Left kidney (tissue), 1 donor: ENCODE measurements at regions not wholly inside any gene's neighbourhood (a gene's known extent, or its start where the extent isn't known, plus 50 kb on each side); places are given as distances from the start of the nearest gene placed in this dataset.
"Not testable (repeated sequence)": the region's sequence is repeated elsewhere in the genome, so short reads cannot be mapped to it uniquely, and the experiment has no call there.

ENCODE experiments used
- DNase-seq: peaks from one replicate; pipeline ENCODE4 v3.0.0-alpha.2; 2013

DNA sequence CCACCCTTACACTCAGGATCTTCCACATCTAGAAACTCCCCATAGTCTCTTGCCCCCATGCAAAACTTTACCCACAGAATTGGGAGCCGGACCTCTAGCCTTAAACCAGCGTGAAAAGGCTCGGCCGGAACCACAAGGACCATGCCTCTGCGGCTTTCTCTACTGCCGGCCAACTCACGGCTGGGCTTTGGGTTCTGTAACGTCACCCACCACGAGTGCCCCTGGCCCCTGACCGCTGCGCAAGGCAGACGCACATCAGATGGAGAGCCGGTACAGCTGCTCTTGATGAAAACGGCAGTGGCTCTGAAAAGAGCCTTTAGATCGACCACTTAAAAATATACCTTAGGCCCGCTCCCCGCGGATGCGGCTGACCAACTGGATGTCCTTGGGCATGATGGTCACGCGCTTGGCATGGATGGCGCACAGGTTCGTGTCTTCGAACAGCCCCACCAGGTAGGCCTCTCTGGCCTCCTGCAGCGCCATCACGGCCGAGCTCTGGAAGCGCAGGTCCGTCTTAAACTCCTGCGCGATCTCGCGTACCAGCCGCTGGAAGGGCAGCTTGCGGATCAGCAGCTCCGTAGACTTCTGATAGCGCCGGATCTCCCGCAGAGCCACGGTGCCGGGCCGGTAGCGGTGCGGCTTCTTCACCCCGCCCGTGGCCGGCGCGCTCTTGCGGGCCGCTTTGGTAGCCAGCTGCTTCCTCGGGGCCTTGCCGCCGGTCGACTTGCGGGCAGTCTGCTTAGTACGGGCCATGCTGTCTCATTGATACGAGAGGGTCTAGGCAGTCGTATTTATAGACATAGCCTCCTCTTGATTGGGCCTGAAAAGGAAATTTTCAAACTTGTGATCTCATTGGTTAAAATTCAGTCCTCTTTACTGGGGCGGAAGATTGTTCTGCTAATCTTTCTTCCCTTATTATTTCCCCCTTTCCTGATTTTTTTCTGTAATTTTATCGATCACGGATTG is 66.3 kb downstream of the FAM72C start:
- DNase-seq, result peak; percentile 19

DNA sequence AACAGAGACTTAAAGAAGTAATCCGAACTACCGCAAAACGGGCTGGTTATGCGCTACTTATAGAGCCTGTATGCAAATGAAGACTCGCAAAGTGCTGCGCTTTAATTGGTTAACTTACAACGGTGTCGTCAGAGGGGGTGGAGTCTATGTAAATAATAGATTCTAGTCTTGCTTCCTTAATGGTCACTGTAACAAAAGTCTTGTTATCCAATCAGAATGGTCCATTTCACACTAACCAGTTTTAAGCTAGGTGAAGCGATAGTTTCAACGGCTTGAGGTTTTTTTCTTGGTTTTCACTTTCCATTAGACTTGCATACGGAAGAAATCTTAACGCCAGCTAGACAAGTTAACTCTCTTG is 67.2 kb downstream of the FAM72C start:
- DNase-seq, result not testable (repeated sequence)

DNA sequence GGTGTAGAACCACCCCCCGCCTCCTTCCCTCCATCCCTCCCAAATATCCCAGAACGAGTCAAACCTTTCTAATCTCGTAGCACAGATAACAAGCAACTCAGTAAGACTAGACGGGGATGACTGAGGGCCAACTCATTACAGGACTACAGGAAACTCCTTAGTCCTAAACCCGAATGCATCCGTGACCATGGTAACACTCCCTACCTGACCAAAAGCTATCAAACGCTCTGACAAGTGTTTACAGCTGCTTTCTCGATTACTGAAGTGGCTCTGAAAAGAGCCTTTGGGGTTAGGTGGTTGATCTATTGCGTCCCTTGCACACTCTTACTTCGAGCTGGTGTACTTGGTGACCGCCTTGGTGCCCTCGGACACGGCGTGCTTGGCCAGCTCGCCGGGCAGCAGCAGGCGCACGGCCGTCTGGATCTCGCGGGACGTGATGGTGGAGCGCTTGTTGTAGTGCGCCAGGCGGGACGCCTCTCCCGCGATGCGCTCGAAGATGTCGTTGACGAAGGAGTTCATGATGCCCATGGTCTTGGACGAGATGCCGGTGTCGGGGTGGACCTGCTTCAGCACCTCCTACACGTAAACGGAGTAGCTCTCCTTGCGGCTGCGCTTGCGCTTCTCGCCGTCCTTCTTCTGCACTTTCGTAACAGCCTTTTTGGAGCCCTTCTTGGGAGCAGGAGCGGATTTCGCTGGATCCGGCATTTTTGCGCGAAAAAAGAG is 67.7 kb downstream of the FAM72C start:
- peak; percentile 19 for DNase-seq

DNA sequence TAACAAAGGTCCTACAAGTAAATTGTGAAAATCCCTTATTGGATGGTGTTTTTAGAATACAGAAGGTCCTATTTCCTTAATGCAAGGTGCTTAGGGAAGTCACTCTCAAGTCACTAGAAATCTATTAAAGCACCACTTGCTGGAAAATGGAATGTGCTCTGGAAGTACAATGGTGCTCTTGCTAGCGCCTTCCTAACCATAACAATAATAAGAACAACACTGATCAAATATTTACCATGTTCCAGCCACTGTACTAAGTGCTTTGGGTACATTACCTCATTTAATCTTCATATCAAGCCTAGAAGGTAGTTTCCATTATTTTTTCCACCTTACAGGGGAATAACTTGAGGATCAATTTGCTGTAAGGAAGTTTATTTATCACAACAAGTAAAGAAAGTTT is 75.4 kb downstream of the FAM72C start:
- not testable (repeated sequence) for DNase-seq

DNA sequence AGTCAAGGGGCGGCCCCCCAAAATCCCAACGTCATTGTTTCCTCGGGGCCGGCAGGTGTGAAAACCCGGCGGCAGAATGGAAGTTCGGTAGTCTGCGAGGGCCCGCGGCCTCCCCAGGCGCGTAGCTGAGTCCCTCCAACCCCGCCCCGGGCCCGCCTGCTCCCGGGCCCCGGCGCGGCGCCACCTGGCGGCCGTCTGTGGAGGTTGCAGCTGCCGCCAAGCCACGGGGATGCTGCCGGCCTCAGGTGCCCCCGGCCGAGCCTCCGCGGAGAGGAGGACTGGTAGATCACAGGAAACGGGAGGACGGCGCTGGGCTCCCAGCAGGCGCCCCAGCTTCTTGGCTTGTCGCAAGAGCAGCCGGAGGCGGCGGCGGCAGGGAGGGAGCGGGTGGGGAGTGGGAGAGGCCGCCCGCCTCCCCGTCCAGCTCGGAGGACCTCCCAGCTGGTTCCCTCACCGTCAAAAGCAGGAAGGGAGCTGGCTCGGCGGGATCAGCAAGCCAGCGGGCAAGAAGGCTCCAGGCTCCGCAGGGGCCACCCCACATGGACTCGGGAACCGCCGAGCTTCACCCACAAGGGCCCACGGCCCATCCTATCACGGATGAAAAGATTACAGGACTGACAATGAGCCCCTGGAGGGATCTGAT is 86.7 kb downstream of the FAM72C start:
- peak; percentile 29 for DNase-seq

DNA sequence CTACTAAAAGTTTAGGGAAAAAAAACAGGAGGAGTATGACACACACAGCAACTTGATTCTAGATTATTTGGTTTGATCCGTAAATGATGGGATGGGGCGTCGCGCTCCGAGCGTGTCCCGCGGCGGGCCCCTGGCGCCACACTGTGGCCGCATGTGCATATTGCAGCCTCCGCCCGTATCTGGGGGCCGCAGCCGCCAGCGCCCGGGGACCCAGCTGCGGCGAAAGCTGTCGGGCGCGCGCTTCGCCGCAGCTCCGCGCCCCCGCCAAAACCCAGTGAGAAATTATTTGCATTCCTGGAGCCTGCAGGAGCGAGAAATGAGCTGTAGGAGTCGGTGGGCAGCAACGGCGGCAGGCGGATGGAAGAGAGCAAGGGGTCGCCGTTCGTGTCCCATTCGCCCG is 87.3 kb downstream of the FAM72C start:
- not testable (repeated sequence) for DNase-seq

DNA sequence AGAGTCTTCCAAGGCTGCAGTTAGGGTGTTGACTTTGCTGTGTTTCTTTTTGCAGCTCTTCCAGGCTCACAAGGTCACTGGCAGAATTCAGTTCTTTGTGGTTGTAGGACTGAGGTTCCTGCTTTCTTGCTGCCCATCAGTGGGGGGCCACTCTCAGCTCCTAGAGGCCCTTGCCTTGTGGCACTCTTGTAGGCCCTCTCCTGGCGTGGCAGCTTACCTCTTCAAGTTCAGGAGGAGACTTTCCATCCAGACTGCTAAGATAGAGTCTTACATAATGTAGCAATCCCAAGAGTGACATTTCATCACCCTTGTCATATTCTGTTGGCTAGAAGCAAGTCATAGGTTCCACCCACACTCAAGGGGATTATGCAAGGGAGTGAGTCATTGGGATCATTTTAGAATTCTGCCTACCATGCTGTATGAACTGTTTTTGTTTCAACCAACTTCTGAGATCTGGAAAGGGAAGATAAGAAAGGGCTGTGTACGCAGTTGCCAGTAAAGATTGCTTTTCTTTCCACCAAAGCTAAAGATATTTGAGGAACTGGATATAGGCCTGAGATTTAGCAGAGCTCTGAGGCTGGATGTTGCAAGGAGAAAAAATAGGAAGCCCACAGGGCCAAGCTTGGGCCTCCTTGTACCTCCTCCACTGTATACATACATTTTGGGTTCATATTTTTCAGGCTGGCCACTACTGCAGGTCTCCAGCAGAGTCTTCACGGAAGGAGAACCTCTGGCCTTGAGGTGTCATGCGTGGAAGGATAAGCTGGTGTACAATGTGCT is 91.8 kb downstream of the FAM72C start:
- not testable (repeated sequence) for DNase-seq

DNA sequence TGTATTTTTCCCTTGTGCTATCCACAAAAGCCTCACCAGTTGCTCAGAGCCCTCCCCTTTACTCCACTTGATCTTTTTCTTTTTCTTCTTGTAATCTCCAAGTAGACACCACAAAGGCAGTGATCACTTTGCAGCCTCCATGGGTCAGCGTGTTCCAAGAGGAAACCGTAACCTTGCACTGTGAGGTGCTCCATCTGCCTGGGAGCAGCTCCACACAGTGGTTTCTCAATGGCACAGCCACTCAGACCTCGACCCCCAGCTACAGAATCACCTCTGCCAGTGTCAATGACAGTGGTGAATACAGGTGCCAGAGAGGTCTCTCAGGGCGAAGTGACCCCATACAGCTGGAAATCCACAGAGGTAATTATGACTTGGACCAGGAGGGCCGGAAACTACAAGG is 95.8 kb downstream of the FAM72C start:
- not testable (repeated sequence) for DNase-seq

DNA sequence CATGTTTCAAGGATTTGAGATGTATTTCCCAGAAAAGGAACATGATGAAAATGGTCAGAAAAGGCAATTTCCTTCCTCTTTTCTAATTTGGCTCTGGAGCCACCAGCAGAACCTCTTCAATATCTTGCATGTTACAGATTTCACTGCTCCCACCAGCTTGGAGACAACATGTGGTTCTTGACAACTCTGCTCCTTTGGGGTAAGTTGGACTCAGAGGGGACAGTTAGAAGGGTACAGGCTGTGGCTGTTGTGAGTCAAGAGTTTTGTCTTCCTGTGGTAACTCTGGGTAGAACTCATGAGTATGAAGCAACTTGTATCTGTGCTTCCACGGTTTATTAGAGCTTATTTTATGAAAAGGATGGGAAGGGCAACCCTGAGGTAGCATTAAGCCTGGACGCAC is 97.2 kb downstream of the FAM72C start:
- not testable (repeated sequence) for DNase-seq

DNA sequence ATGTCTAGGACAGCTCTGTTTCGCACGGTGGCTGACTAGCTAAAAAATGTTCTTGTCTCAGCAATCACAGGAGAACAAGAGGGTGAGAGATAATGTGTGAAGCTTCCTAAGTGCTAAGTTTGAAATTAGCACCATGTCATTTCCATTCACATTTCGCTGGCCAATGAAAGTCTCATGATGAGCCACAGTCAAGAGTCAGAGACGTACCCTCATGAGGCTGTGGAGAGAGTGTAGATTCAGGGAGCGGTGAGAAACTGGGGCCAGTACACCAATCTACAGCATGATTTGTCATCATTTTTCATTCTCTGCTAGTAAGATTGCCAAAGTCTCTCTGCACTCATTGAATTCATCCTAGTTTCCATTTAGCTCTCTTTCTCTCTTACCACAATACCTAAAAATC is 98.1 kb downstream of the FAM72C start:
- not testable (repeated sequence) for DNase-seq

DNA sequence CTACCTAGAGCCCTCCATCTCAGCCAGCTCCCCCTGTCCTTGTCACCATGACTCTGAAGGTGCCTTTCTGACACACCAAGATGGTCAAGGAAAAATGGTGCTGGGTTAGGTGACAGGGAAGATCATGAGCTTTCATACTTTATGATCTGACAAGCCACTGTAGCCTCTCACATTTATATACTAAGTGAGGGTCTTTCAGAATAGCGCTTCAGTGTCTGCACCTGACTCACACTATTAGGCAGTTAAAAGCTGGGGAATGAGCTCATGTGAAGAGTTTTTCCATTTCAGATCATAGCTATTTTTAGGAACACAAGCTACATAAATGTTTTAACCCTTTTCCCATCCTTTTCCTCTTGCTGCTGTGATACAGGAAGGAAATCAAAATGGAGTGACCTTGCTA is 101.4 kb downstream of the FAM72C start:
- not testable (repeated sequence) for DNase-seq

DNA sequence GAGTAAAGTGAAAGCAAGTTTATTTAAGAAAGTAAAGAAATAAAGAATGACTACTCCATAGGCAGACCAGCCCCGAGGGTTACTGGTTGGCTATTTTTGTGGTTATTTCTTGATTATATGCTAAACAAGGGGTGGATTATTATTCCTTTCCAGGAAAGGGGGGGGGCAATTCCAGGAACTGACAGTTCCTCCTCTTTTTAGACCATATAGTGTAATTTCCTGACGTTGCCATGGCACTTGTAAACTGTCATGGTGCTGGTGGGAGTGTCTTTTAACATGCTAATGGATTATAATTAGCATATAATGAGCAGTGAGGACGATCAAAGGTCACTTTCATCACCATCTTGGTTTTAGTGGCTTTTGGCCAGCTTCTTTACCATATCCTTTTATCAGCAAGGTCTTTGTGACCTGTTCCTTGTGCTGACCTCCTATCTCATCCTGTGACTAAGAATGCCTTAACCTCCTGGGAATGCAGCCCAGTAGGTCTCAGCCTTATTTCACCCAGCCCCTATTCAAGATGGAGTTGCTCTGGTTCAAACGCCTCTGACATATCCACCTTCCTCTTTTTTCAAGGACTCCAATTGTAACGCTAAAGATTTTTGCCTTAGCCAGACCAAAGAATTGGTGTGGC is 104.1 kb downstream of the FAM72C start:
- DNase-seq, result not testable (repeated sequence)

DNA sequence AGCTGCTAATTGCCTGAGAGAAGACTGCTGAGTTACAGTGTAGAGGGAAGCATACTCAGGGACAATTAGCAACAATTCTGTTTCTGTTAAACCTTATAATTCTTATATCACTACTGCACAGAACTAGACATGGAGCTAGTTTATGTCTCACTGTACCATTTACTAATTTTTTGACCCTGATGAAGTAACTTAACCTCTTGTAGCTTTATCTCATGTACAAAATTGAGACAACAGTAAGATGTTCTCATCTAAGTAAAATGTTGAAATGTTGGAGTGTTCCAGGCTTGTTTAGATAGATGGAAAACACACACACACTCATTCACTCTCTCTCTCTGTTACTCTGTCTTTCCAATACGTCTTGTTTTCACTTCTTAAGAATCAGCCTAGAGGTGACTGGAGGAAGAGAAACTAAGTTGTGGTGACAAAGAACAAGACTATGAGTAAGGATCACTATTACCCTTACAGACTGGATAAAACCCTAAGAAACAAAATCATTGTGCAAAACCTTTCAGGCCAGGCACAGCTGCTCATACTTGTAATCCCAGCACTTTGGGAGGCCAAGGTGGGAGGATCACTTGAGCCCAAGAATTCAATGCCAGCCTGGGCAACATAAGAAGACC is 107.8 kb downstream of the FAM72C start:
- DNase-seq, result not testable (repeated sequence)

DNA sequence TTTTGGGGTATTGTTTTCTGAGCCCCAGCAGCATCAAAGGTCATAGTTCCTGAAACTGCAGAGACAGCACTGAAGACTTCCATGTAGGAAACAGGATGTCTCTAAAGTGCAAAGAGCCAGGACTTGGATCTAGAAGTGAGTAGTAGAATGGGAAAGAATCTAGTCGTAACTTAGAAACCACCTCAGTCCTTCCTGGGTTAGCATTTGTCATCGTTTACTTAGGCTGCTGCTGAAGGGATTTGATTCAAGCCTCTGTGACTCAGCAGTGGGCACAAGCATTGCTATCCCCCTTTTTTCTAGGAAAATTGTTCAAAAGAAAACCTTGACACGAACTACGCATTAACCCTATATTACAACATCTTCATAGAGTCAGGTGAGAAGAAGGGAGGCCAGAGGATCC is 109.1 kb downstream of the FAM72C start:
- not testable (repeated sequence) for DNase-seq

DNA sequence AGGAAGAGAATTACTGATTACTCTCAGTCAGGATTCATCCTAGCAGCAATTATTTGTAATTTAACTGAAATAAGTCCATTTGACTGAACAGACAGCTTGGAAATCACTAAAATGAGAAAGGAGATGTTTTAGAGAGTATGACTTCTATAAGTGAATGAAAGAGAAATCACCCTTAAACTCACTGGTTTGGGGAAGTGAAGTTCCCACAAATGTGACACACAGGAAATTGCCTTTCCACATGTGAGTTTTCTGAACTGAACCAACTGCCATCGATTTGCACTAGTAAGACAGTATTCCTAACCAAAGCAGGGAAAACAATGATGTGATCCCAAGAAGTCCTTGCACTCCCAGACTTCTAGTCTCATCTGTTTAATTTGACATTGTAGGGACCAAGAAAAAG is 110.5 kb downstream of the FAM72C start:
- not testable (repeated sequence) for DNase-seq

DNA sequence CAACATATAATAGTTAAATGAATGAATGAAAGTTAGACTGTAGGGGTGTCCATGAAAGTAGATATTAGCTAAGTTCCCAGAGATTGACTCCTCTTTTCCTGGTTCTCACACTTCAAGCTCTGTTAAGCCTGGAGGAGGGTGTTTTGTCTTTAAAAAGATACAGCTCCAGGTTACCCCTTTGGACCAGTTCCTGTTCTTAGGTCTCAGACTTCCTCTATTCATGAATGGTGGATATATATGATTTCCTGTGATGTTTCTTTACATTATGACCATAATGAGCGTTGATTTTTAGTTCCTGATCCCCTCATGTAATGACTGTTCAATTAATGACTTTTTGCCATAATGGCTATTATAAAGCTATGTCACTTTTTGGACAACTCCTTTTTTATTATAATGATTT is 115.9 kb downstream of the FAM72C start:
- DNase-seq, result not testable (repeated sequence)

DNA sequence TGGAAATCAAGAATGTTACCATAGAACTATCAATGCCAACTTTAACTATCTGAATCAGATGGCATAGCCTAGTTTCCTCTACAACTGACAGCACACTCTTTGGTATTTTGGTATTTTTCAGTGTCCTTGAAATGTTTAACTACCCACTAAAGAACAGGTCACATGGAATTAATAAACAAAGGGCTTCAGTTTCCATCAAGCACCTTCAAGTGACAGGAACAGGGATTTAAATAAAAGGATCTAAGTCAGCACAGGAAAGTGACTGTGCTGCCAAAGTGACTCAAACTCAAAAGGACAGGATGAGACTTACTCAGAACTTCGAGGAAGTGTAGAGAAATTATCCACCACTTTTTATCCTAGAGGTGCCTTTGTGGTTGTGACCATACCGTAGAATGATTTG is 117.7 kb downstream of the FAM72C start:
- not testable (repeated sequence) for DNase-seq

DNA sequence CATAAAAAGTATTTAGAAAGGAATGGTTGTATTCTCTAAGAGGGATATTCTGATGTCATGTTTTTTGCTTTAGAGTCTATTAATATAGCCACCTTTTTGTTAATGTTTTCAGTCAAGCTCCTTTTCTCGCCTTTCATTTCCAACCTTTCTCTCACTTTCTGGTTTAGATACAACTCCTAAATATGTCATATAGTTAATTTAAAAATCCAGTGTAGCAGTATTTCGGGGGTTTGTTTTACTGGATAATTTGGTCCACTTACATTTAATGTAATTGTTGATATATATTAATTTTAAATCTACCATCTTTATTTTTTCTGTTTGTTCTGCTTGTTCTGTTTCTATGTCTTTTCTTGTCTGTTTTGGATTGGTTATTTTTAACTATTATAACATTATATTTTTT is 121.1 kb downstream of the FAM72C start:
- not testable (repeated sequence) for DNase-seq

DNA sequence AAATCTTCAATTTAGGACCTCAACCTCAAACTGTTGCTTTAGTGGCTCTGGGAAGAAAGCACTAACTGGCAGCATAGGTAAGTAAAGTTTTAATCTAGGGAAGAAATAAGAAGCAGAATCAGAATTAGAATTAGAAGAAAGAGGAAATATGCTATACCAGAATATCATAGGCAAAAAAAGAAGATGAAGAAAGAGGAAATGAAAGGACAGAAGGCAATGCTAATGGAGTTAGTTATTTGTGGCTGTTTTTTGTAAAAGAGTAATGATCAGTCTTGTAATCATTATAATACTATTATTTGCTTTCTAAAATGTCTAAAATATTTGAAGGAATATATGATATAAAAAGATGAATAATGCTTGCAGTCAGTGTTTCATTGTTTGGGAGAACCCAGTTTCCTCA is 122.9 kb downstream of the FAM72C start:
- DNase-seq, result not testable (repeated sequence)

DNA sequence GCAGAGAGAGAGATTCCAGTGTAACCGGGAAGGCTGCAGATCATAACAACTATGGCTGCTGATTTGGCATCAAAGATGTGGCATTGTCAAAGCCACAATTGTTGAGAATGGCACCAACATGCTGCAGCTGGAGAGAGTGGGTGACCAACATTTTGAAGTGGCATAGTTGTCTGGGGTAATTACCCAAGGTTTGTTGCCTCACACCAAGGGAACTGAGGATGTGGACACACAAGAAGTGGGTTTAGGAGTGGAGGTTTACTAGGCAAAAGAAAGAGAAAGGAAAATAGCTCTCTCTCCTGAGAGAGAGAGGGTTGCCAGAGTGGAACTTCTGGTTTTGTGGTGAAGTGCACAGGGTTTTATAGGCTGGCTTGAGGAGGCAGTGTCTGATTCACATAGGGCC is 126.6 kb downstream of the FAM72C start:
- DNase-seq, result not testable (repeated sequence)

DNA sequence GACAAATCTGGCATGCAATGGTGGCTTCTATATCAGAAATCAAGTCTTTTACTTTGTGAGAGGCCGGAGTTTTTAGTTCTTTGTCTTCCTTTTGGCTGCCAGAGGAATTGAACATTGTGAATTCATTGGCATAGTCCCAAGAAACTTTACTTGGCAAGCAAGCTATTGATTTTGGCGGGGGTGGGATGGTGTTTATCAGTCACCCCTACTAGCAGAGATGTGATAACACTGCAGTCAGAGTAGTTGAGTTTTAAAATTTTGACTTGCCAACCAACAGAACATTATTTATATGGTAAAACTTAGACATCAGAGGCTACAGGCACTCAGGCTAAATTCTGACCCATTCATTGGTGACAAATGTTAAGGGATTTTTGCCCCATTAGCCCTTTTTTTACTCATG is 129.7 kb downstream of the FAM72C start:
- DNase-seq, result not testable (repeated sequence)
